Mesenchymal stem cell (in vitro differentiated cells and primary cell): ENCODE measurements at regions not wholly inside any gene's neighbourhood (a gene's known extent, or its start where the extent isn't known, plus 50 kb on each side); places are given as distances from the start of the nearest gene placed in this dataset.

Experiments used
- DNase-seq: peaks from one replicate; pipeline ENCODE4 v3.0.0-alpha.2; 2013
- H2AFZ ChIP-seq: one replicate; pipeline ENCODE4 v1.6.1; 2013; ENCODE audit warnings: low read depth, mild to moderate bottlenecking, control low read depth, inconsistent platforms, low read length, moderate library complexity
- H2AK5ac ChIP-seq: 2 replicates; pipeline ENCODE4 v1.6.1; 2013; ENCODE audit warnings: low read length, moderate library complexity, mild to moderate bottlenecking, inconsistent platforms; ENCODE audit not compliant: severe bottlenecking
- H2BK120ac ChIP-seq: one replicate; pipeline ENCODE4 v1.6.1; 2013; ENCODE audit warnings: low read depth, mild to moderate bottlenecking, inconsistent platforms, low read length, moderate library complexity
- H2BK12ac ChIP-seq, 2 experiments: one replicate each; pipeline ENCODE4 v1.6.1; 2013; ENCODE audit warnings: inconsistent platforms in 2 of 2, low read length in 2 of 2, mild to moderate bottlenecking in 2 of 2, moderate library complexity in 2 of 2, control low read depth in 1 of 2
- H2BK15ac ChIP-seq: one replicate; pipeline ENCODE4 v1.6.1; 2013; ENCODE audit warnings: mild to moderate bottlenecking, low read depth, inconsistent platforms; ENCODE audit not compliant: poor library complexity, severe bottlenecking
- H2BK5ac ChIP-seq: 2 replicates; pipeline ENCODE4 v1.6.1; 2013; ENCODE audit warnings: low read depth, mild to moderate bottlenecking, low read length, control low read depth, inconsistent platforms; ENCODE audit not compliant: poor library complexity, severe bottlenecking
- H3K14ac ChIP-seq, 2 experiments: one replicate each; pipeline ENCODE4 v1.6.1; 2013; ENCODE audit warnings: inconsistent platforms in 2 of 2, low read length in 2 of 2, control low read depth in 1 of 2, mild to moderate bottlenecking in 1 of 2, moderate library complexity in 1 of 2
- H3K18ac ChIP-seq, 2 experiments: one replicate each; pipeline ENCODE4 v1.6.1; 2013; ENCODE audit warnings: inconsistent platforms in 2 of 2, low read length in 2 of 2, control low read depth in 1 of 2, low read depth in 1 of 2, mild to moderate bottlenecking in 1 of 2
- H3K23ac ChIP-seq, 2 experiments: one replicate each; pipeline ENCODE4 v1.6.1; 2013; ENCODE audit warnings: inconsistent platforms in 2 of 2, low read length in 2 of 2, mild to moderate bottlenecking in 2 of 2, moderate library complexity in 2 of 2, control low read depth in 1 of 2
- H3K27ac ChIP-seq: 2 replicates; pipeline ENCODE4 v1.5.1; 2013; ENCODE audit warnings: mild to moderate bottlenecking, moderate library complexity, low read length, control low read depth, inconsistent platforms; ENCODE audit not compliant: poor library complexity, severe bottlenecking
- H3K27me3 ChIP-seq, 2 experiments: 2 replicates each; pipeline versions ENCODE4 v1.6.1 to v1.7.0; 2013; ENCODE audit warnings: low read length in 2 of 2, mild to moderate bottlenecking in 2 of 2, moderate library complexity in 2 of 2, control low read depth in 1 of 2, inconsistent platforms in 1 of 2; ENCODE audit not compliant: control insufficient read depth in 1 of 2, insufficient read depth in 1 of 2
- H3K36me3 ChIP-seq, 2 experiments: 2 replicates each; pipeline versions ENCODE4 v1.6.1 to v1.7.0; 2013; ENCODE audit warnings: low read length in 2 of 2, control low read depth in 1 of 2, inconsistent platforms in 1 of 2, low read depth in 1 of 2, mild to moderate bottlenecking in 1 of 2; ENCODE audit not compliant: insufficient read depth in 2 of 2, control insufficient read depth in 1 of 2
- H3K4ac ChIP-seq, 2 experiments: one replicate each; pipeline ENCODE4 v1.6.1; 2013; ENCODE audit warnings: inconsistent platforms in 2 of 2, low read length in 2 of 2, mild to moderate bottlenecking in 2 of 2, moderate library complexity in 2 of 2, control low read depth in 1 of 2, low read depth in 1 of 2
- H3K4me1 ChIP-seq: 2 replicates; pipeline ENCODE4 v1.6.1; 2013; ENCODE audit warnings: low read depth, low read length, control low read depth; ENCODE audit not compliant: control insufficient read depth, insufficient read depth
- H3K4me2 ChIP-seq: 2 replicates; pipeline ENCODE4 v1.6.1; 2013; ENCODE audit warnings: low read length, mild to moderate bottlenecking, inconsistent platforms; ENCODE audit not compliant: poor library complexity, severe bottlenecking
- H3K4me3 ChIP-seq, 2 experiments: 2 replicates each; pipeline versions ENCODE4 v1.5.1 to v1.7.0; 2013; ENCODE audit warnings: low read length in 2 of 2, mild to moderate bottlenecking in 2 of 2, control low read depth in 1 of 2, low read depth in 1 of 2; ENCODE audit not compliant: insufficient read depth in 1 of 2
- H3K79me1 ChIP-seq: replicated peaks from 2 replicates; pipeline ENCODE4 v1.6.1; 2013; ENCODE audit warnings: mild to moderate bottlenecking, control low read depth, low read length, inconsistent platforms; ENCODE audit not compliant: poor library complexity, severe bottlenecking
- H3K9ac ChIP-seq: 2 replicates; pipeline ENCODE4 v1.7.0; 2013; ENCODE audit warnings: mild to moderate bottlenecking, low read length, moderate library complexity
- H3K9me3 ChIP-seq: 2 replicates; pipeline ENCODE4 v1.7.0; 2013; ENCODE audit warnings: mild to moderate bottlenecking, low read length; ENCODE audit not compliant: control insufficient read depth
- H4K8ac ChIP-seq: one replicate; pipeline ENCODE4 v1.6.1; 2013; ENCODE audit warnings: inconsistent platforms, mild to moderate bottlenecking, low read length, moderate library complexity
- H4K91ac ChIP-seq: one replicate; pipeline ENCODE4 v1.6.1; 2013; ENCODE audit warnings: mild to moderate bottlenecking, low read length, inconsistent platforms
- WGBS: methylation state at CpG from one replicate; pipeline ENCODE4 v1.1.7; 2013; ENCODE audit warnings: mixed read lengths; 5-methylcytosine and 5-hydroxymethylcytosine counted together

DNA sequence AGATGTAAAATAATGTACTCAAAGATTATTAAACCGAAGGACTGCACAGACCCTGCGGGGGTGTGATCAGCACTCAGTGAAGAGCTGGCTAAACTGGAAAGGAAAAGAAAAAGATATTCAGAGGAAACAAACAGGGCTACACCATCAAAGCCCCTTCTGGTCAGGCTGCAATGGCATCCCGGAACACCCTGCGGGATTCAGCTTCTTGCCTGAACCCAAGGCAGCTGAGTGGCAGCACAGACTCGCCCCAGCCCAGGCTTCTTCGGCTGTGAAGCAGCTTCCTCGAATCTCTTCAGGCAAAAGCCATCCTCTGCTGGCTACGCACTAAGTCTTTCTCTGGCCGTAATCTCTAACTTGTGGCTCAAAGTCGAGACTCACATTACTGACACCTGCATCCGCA lies 220.9 kb downstream of the TEX29 start:
- H2AK5ac ChIP-seq, result no peak overlapping the region
- no peak overlapping the region for H2BK15ac ChIP-seq
- H2AFZ ChIP-seq, result no peak overlapping the region
- H2BK120ac ChIP-seq, result no peak overlapping the region
- no peaks in the 10 kb centered on the region for H3K4me1 ChIP-seq
- no peak overlapping the region for H3K4me2 ChIP-seq
- H3K4me3 ChIP-seq, result no peak overlapping the region
- no peak for DNase-seq
- H3K27me3 ChIP-seq, result peaks cover 2 to 10% of the 10 kb centered on the region in 2 experiments
- no peak overlapping the region for H3K4ac ChIP-seq
- H2BK5ac ChIP-seq, result no peak overlapping the region
- no peak overlapping the region for H3K14ac ChIP-seq
- H3K79me1 ChIP-seq, result no peaks in the 10 kb centered on the region
- no peak overlapping the region for H4K8ac ChIP-seq
- 85% methylated on average over 11 of the region's 11 CpGs for WGBS
- no peak overlapping the region for H3K27ac ChIP-seq
- peaks cover 13% of the 10 kb centered on the region for H3K9me3 ChIP-seq
- no peak overlapping the region for H3K18ac ChIP-seq
- no peak overlapping the region for H3K9ac ChIP-seq
- no peak overlapping the region for H2BK12ac ChIP-seq
- H4K91ac ChIP-seq, result no peak overlapping the region
- H3K23ac ChIP-seq, result no peak overlapping the region
- H3K36me3 ChIP-seq, result no peaks in the 10 kb centered on the region

DNA sequence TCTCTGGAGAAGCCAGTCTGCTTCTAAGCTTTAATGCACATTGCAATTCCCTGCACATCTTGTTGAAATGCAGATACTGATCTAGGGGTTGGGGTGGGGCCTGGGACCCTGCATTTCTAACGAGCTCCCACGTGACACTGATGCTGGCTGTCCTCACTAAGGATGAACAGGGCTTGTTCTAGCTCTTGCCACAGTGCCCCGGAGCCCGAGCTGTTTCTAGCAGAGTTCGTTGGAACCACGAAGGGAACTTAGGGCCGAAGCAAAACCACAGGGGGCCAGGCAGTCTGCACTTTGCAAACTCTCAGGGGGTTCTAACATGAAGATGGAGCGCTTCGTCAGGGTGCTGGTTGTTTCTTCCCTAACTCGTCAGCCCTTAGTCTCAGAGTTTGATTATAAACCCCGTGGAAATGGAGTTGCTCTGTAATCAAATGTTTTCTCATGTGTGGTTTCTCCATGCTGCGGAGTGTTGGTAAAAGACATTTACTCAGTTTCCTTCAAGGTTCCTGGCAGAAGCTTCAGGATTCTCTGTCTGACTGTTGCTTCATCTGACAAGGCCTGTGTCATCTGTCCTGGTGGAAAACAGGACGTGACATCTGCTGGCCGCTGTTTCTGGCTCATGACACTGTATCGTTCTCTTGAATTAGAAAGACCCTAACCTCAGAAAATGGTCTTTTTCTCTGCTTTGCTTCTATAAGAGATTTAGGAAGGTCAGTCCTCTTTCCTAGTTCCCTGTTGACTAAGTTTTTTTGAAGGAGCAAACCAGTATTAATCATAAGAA lies 221.5 kb downstream of the TEX29 start:
- Histone ChIP-seq H2AK5ac (no peak overlapping the region), H3K36me3 (no peaks in the 10 kb centered on the region), H4K8ac (no peak overlapping the region), H3K27me3 (peaks cover 0 to 4% of the 10 kb centered on the region in 2 experiments), H3K9me3 (peaks cover 13% of the 10 kb centered on the region), H3K4me3 (no peak overlapping the region), H3K14ac (no peak overlapping the region), H3K9ac (no peak overlapping the region), H3K27ac (no peak overlapping the region), H2AFZ (no peak overlapping the region), H3K79me1 (no peaks in the 10 kb centered on the region), H2BK5ac (no peak overlapping the region), H3K4me2 (no peak overlapping the region), H3K18ac (no peak overlapping the region), H2BK12ac (no peak overlapping the region), H3K4ac (no peak overlapping the region), H4K91ac (no peak overlapping the region), H2BK15ac (no peak overlapping the region), H3K4me1 (no peaks in the 10 kb centered on the region), H2BK120ac (no peak overlapping the region), H3K23ac (no peak overlapping the region)
- no peak for DNase-seq
- WGBS, result 76% methylated on average over 14 of the region's 15 CpGs

DNA sequence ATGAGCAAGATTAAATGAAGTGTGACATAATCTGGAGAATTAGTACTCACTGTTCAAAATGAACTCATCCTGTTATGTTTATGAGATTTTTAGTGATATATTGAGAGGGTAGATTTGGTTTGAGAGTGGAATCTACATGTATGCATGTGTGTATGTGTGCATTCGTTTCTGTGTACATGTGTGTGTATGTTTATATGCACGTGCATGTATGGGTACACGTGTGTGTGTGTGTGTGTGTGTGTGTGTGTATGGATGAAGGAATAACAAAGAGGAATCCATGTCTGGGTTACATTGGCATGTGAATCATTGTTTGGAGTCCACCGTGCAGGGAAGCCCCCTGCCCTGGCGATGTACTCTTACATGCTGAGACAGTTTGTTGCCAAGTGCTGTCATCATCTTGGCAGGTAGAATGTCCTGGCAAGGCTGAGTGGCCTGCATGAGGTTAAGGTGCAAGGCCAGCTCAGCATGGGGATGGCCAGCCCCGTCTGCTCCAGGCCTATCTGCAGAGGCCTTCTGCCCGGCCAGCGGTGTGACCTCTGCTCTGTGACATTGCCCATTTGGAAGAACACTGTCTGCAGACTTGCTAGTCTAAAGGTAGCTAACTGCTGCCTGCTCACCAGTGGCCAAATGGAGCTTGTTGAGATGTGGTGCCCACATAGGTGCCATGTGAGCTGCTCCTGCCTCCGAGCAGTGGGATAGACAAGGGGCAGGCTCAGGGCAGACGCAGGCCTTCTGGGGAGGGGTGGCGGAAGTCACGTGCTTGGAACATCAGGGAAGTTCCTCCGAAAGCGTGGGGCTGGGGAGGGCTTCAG lies 222.3 kb downstream of the TEX29 start:
- H3K27me3 ChIP-seq, result peaks cover 0 to 3% of the 10 kb centered on the region in 2 experiments
- no peak overlapping the region for H3K9ac ChIP-seq
- H3K36me3 ChIP-seq, result no peaks in the 10 kb centered on the region
- no peak overlapping the region for H3K23ac ChIP-seq
- WGBS, result 79% methylated on average over 14 of the region's 14 CpGs
- H4K8ac ChIP-seq, result no peak overlapping the region
- no peak for DNase-seq
- H4K91ac ChIP-seq, result no peak overlapping the region
- H2BK15ac ChIP-seq, result no peak overlapping the region
- no peak overlapping the region for H2BK5ac ChIP-seq
- H2BK120ac ChIP-seq, result no peak overlapping the region
- no peaks in the 10 kb centered on the region for H3K4me1 ChIP-seq
- H3K9me3 ChIP-seq, result peaks cover 13% of the 10 kb centered on the region
- H3K4me3 ChIP-seq, result no peak overlapping the region
- no peak overlapping the region for H3K4ac ChIP-seq
- H2AK5ac ChIP-seq, result no peak overlapping the region
- H2BK12ac ChIP-seq, result no peak overlapping the region
- no peak overlapping the region for H3K27ac ChIP-seq
- no peak overlapping the region for H2AFZ ChIP-seq
- no peak overlapping the region for H3K18ac ChIP-seq
- no peak overlapping the region for H3K4me2 ChIP-seq
- no peak overlapping the region for H3K14ac ChIP-seq
- no peaks in the 10 kb centered on the region for H3K79me1 ChIP-seq

DNA sequence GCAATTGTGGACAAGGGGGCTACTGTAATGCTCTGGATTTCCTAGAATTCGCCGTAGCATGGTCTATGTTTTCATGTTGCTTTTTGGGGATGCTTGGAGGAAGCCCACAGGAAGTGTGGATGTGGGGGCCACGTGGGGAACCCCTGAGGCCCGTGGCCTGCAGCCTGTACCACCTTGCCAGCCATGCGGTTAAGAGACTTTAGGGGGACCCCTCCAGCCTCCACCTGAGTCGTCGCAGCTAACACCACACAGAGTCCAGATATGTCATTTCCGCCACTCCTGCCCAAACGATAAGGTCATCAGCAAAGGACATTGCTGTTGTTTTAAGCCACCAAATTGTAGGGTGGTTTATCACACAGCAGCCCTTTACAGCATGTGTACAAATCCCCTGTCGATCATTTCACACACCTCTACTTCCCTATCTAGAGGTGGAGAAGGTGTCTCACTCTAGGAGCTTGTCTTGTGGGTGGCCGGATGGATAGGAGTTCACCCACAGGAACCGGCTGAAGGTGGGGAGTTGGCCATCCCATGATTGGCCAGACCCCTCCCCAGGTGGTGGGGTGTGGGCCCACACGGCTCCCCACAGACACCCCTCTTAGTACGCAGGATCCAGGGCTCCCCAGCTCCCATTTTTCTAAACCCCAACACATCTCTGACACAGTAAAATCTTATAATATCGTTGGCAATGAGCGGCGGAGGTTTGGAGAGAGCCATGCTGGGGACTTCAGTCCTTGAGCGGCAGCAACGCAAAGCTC lies 226.7 kb downstream of the TEX29 start:
- Histone ChIP-seq H3K14ac (no peak overlapping the region), H2BK120ac (no peak overlapping the region), H3K9me3 (peaks cover 13% of the 10 kb centered on the region), H3K9ac (no peak overlapping the region), H3K4me2 (no peak overlapping the region), H2AK5ac (no peak overlapping the region), H2BK12ac (no peak overlapping the region), H3K4ac (no peak overlapping the region), H3K36me3 (no peaks in the 10 kb centered on the region), H2BK5ac (no peak overlapping the region), H3K27me3 (no peaks in the 10 kb centered on the region), H3K4me1 (no peaks in the 10 kb centered on the region), H4K91ac (no peak overlapping the region), H3K23ac (no peak overlapping the region), H3K79me1 (no peaks in the 10 kb centered on the region), H3K4me3 (no peak overlapping the region), H4K8ac (no peak overlapping the region), H2AFZ (no peak overlapping the region), H2BK15ac (no peak overlapping the region), H3K27ac (no peak overlapping the region), H3K18ac (no peak overlapping the region)
- 87% methylated on average over 18 of the region's 19 CpGs for WGBS
- no peak for DNase-seq
